ENCODE measurements at regions not wholly inside any gene's neighbourhood (a gene's known extent, or its start where the extent isn't known, plus 50 kb on each side); places are given as distances from the start of the nearest gene placed in this dataset.

GRCh38 chr16:13833515-13833914 lies 86.4 kb upstream of the ERCC4 start:
- no peaks in the 10 kb centered on the region for H3K36me3 ChIP-seq
- H3K9me3 ChIP-seq = no peaks in the 10 kb centered on the region
- no peak overlapping the region for H3K27ac ChIP-seq
- intact Hi-C loops (cut with DNase I; ENCODE audit: low total_unique reads) = no loop called here
- no peaks in the 10 kb centered on the region for H3K27me3 ChIP-seq
- no peak overlapping the region for H3K4me3 ChIP-seq
- no peaks in the 10 kb centered on the region for H3K4me1 ChIP-seq
- DNase-seq = no peak
- TF ChIP-seq POLR2A (IDR thresholded peaks at IDR 0.05) (no peak), CTCF (IDR thresholded peaks at IDR 0.05) (no peak)

GRCh38 chr16:13835387-13835786 lies 84.6 kb upstream of the ERCC4 start:
- Histone ChIP-seq H3K4me3 (no peak overlapping the region), H3K36me3 (no peaks in the 10 kb centered on the region), H3K27me3 (no peaks in the 10 kb centered on the region), H3K4me1 (no peaks in the 10 kb centered on the region), H3K27ac (no peak overlapping the region), H3K9me3 (no peaks in the 10 kb centered on the region)
- intact Hi-C loops (cut with DNase I; ENCODE audit: low total_unique reads) = no loop called here
- no peak for DNase-seq
- TF ChIP-seq POLR2A (IDR thresholded peaks at IDR 0.05) = no peak
- TF ChIP-seq CTCF (IDR thresholded peaks at IDR 0.05) = no peak

- no peak overlapping the region for H3K27ac ChIP-seq
- DNase-seq = no peak
- H3K4me3 ChIP-seq = no peak overlapping the region
- TF ChIP-seq CTCF (IDR thresholded peaks at IDR 0.05) (no peak), POLR2A (IDR thresholded peaks at IDR 0.05) (no peak)
- no peaks in the 10 kb centered on the region for H3K27me3 ChIP-seq
- intact Hi-C loops (cut with DNase I; ENCODE audit: low total_unique reads) = no loop called here
- no peaks in the 10 kb centered on the region for H3K9me3 ChIP-seq
- H3K4me1 ChIP-seq = no peaks in the 10 kb centered on the region
- no peaks in the 10 kb centered on the region for H3K36me3 ChIP-seq
Measured at GRCh38 chr16:13835935-13836730, 83.8 kb upstream of the ERCC4 start.

GRCh38 chr16:13838401-13839190 lies 81.4 kb upstream of the ERCC4 start:
- no peak overlapping the region for H3K4me3 ChIP-seq

More at GRCh38 chr16:13838401-13839190, 81.4 kb upstream of the ERCC4 start:
- TF ChIP-seq POLR2A (IDR thresholded peaks at IDR 0.05) (no peak), CTCF (IDR thresholded peaks at IDR 0.05) (no peak)
- Histone ChIP-seq H3K27me3 (no peaks in the 10 kb centered on the region), H3K36me3 (no peaks in the 10 kb centered on the region), H3K27ac (no peak overlapping the region), H3K4me1 (no peaks in the 10 kb centered on the region), H3K9me3 (no peaks in the 10 kb centered on the region)
- intact Hi-C loops (cut with DNase I; ENCODE audit: low total_unique reads) = no loop called here
- DNase-seq = no peak
